Peyer's patch (tissue), 4 donors: ENCODE measurements at regions not wholly inside any gene's neighbourhood (a gene's known extent, or its start where the extent isn't known, plus 50 kb on each side); places are given as distances from the start of the nearest gene placed in this dataset.

Experiments
- CTCF ChIP-seq, 6 experiments: fragments of 450-650 bp in 4 of 6; fragments of 200-600 bp in 2 of 6; sonication (generic) in 1 of 6; IDR thresholded peaks; one replicate each; pipeline ENCODE4 v1.5.1; 2017 to 2019; ENCODE audit warnings: antibody characterized with exemption in 6 of 6, mild to moderate bottlenecking in 3 of 6, moderate library complexity in 1 of 6
- POLR2A ChIP-seq, 2 donors: fragments of 450-650 bp; IDR thresholded peaks; one replicate each; pipeline ENCODE4 v1.5.1; 2017; ENCODE audit warnings: antibody characterized with exemption in 2 of 2, mild to moderate bottlenecking in 2 of 2, moderate library complexity in 2 of 2

- no peak for TF ChIP-seq CTCF (IDR thresholded peaks at IDR 0.05)
- TF ChIP-seq POLR2A (IDR thresholded peaks at IDR 0.05): no peak
Measured at GRCh38 chr12:75670216-75670615, 158.8 kb upstream of the KRR1 start.
